Breast epithelium (tissue), 3 donors: ENCODE measurements at regions not wholly inside any gene's neighbourhood (a gene's known extent, or its start where the extent isn't known, plus 50 kb on each side); places are given as distances from the start of the nearest gene placed in this dataset.

Experiments
- CTCF ChIP-seq, 3 donors: fragments of 450-650 bp; IDR thresholded peaks; one replicate each; pipeline ENCODE4 v1.5.1; 2016 to 2017; ENCODE audit warnings: antibody characterized with exemption in 3 of 3, mild to moderate bottlenecking in 3 of 3, moderate library complexity in 3 of 3
- POLR2A ChIP-seq: fragments of 450-650 bp; IDR thresholded peaks from one replicate; pipeline ENCODE4 v1.6.1; 2016; ENCODE audit warnings: antibody characterized with exemption, mild to moderate bottlenecking, moderate library complexity
- POLR2AphosphoS5 ChIP-seq, 3 donors: sonication (generic); formaldehyde crosslinking; IDR thresholded peaks; one replicate each; pipeline ENCODE4 v1.6.1; 2017; ENCODE audit warnings: antibody characterized with exemption in 3 of 3

GRCh38 chr5:67942421-67942820 lies 273.1 kb upstream of the PIK3R1 start:
- TF ChIP-seq CTCF (IDR thresholded peaks at IDR 0.05) (no peak), POLR2AphosphoS5 (IDR thresholded peaks at IDR 0.05) (no peak), POLR2A (no peak)
